HUES6 (cell line): ENCODE measurements at regions not wholly inside any gene's neighbourhood (a gene's known extent, or its start where the extent isn't known, plus 50 kb on each side); places are given as distances from the start of the nearest gene placed in this dataset.

ENCODE experiments used
- H3K27ac ChIP-seq: 2 replicates; pipeline ENCODE4 v1.7.0; 2013; ENCODE audit warnings: low read depth, mild to moderate bottlenecking, low read length, inconsistent platforms
- H3K27me3 ChIP-seq: 2 replicates; pipeline ENCODE4 v1.6.1; 2013; ENCODE audit warnings: low read length; ENCODE audit not compliant: control insufficient read depth, insufficient read depth
- H3K36me3 ChIP-seq: 2 replicates; pipeline ENCODE4 v1.6.1; 2013; ENCODE audit warnings: low read length; ENCODE audit not compliant: control insufficient read depth, insufficient read depth
- H3K4me1 ChIP-seq: 2 replicates; pipeline ENCODE4 v1.6.1; 2013; ENCODE audit warnings: low read length; ENCODE audit not compliant: control insufficient read depth, insufficient read depth
- H3K4me3 ChIP-seq: 2 replicates; pipeline ENCODE4 v1.5.1; 2013; ENCODE audit warnings: low read depth, low read length
- H3K9ac ChIP-seq: one replicate; pipeline ENCODE4 v1.6.1; 2013; ENCODE audit warnings: mild to moderate bottlenecking, low read length
- H3K9me3 ChIP-seq: 2 replicates; pipeline ENCODE4 v1.6.1; 2013; ENCODE audit warnings: low read depth, low read length; ENCODE audit not compliant: control insufficient read depth, insufficient read depth

DNA sequence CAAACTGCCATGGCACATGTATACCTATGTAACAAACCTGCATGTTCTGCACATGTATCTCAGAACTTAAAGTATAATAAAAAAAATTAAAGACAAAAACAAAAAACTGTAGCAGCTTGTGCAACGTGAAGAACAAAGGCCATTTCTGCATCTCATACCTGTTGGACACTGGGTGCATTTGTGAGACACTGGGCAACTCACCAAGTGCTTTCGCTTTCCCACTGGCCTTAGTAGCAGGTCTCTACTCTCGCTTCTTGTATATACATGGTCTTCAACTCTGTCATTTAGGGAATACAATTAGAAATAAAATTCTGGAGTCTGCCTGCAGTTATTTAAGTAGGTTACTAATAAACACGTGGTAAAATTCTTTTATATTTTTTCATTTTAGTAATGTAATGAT, 423.8 kb downstream of the CBLN4 start:
- H3K9me3 ChIP-seq = no peaks in the 10 kb centered on the region
- no peak overlapping the region for H3K9ac ChIP-seq
- H3K27ac ChIP-seq = no peak overlapping the region
- H3K4me3 ChIP-seq = no peak overlapping the region
- no peaks in the 10 kb centered on the region for H3K27me3 ChIP-seq
- H3K4me1 ChIP-seq = peaks cover 13% of the 10 kb centered on the region; the same call in 1 of the 2 replicates
- H3K36me3 ChIP-seq = no peaks in the 10 kb centered on the region

- Histone ChIP-seq H3K27me3 (no peaks in the 10 kb centered on the region), H3K9me3 (no peaks in the 10 kb centered on the region), H3K36me3 (no peaks in the 10 kb centered on the region), H3K4me1 (peaks cover 11% of the 10 kb centered on the region; the same call in 1 of the 2 replicates), H3K9ac (no peak overlapping the region), H3K27ac (no peak overlapping the region), H3K4me3 (no peak overlapping the region)
Measured at GRCh38 chr20:55580475-55580874, 424.8 kb downstream of the CBLN4 start.

DNA sequence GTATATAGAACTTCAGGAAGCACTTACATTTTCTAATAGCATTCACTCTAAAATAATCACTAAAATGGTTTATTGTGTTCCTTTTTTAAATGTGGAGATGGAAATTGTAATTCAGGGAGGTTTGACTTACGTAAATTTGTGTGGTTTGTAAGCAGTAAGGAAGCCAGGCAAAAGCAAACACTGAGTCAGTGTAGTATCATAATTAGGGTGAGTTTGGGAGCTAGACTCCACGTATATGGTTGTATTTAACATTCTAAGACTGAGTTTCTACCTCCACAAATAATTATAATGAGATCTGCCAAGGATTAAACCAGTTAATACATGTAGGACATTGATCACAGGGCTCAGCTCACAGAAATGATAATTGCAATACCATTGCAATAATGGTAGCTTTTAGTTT, 425.5 kb downstream of the CBLN4 start:
- no peak overlapping the region for H3K27ac ChIP-seq
- no peak overlapping the region for H3K4me3 ChIP-seq

GRCh38 chr20:55576981-55577380, 428.3 kb downstream of the CBLN4 start:
- no peak overlapping the region for H3K4me3 ChIP-seq
- H3K36me3 ChIP-seq = no peaks in the 10 kb centered on the region
- H3K27me3 ChIP-seq = no peaks in the 10 kb centered on the region
- no peak overlapping the region for H3K27ac ChIP-seq
- no peak overlapping the region for H3K9ac ChIP-seq
- H3K4me1 ChIP-seq = peaks cover 11% of the 10 kb centered on the region; the same call in 1 of the 2 replicates
- no peaks in the 10 kb centered on the region for H3K9me3 ChIP-seq

More for the DNA sequence above, 425.5 kb downstream of the CBLN4 start:
- Histone ChIP-seq H3K4me1 (peaks cover 11% of the 10 kb centered on the region; the same call in 1 of the 2 replicates), H3K9ac (no peak overlapping the region), H3K27me3 (no peaks in the 10 kb centered on the region), H3K9me3 (no peaks in the 10 kb centered on the region), H3K36me3 (no peaks in the 10 kb centered on the region)

- Histone ChIP-seq H3K4me3 (no peak overlapping the region), H3K4me1 (no peaks in the 10 kb centered on the region)
Measured at GRCh38 chr20:55569084-55569483, 436.2 kb downstream of the CBLN4 start.

GRCh38 chr20:55567826-55568225, 437.5 kb downstream of the CBLN4 start:
- H3K4me1 ChIP-seq = no peaks in the 10 kb centered on the region
- no peaks in the 10 kb centered on the region for H3K27me3 ChIP-seq
- H3K9ac ChIP-seq = no peak overlapping the region
- no peaks in the 10 kb centered on the region for H3K36me3 ChIP-seq
- no peak overlapping the region for H3K27ac ChIP-seq
- H3K9me3 ChIP-seq = no peaks in the 10 kb centered on the region
- no peak overlapping the region for H3K4me3 ChIP-seq

More at GRCh38 chr20:55569084-55569483, 436.2 kb downstream of the CBLN4 start:
- Histone ChIP-seq H3K9ac (no peak overlapping the region), H3K27ac (no peak overlapping the region), H3K9me3 (no peaks in the 10 kb centered on the region), H3K36me3 (no peaks in the 10 kb centered on the region), H3K27me3 (no peaks in the 10 kb centered on the region)

DNA sequence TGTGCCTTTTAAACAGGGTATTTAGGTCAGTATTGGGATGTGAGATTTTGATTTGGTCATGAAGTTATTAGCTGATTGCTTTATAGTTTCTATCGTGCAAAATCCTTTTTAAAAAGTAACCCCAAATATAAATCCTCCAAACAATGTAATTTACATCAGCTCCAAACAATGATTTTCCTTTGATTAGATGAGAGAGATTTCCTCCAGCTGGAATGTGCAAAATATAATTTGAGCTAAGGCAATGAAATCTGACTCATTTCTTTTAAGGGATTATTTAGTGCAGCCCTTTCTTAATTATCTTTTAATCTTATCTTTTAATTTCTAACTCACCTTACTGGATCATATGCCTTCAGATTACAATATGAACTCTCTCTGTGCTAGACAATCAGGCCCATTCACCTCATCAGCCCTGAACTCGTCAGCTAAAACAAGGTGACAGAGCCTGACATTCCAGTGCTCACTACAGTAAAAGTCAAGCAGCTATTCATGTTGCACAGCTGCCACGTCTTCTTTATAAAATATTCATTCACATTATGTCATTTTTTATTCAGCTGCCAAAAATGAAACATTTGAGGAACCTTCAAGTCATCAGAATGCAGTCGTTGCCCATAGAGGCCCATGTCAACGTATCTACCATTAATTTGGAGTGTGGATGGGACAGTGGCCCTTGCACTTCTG, 440.1 kb downstream of the CBLN4 start:
- no peaks in the 10 kb centered on the region for H3K4me1 ChIP-seq
- no peak overlapping the region for H3K4me3 ChIP-seq
- no peaks in the 10 kb centered on the region for H3K36me3 ChIP-seq
- no peaks in the 10 kb centered on the region for H3K27me3 ChIP-seq
- no peaks in the 10 kb centered on the region for H3K9me3 ChIP-seq
- no peak overlapping the region for H3K9ac ChIP-seq
- H3K27ac ChIP-seq = no peak overlapping the region

DNA sequence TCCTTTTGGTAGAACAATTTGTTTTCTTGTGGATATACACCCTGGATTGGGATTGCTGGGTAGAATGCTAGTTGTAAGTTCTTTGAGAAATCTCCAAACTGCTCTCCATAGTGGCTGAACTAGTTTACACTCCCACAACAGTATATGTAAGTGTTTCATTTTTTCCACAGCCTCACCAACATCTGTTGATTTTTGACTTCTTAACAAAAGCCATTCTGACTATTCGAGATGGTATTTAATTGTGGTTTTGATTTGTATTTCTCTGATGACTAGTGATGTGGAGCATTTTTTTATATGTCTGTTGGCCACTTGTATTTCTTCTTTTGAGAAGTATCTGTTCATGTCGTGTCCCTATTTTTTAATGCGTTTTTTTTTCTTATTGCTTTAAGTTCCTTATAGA, 444.1 kb downstream of the CBLN4 start:
- no peak overlapping the region for H3K4me3 ChIP-seq
- no peaks in the 10 kb centered on the region for H3K36me3 ChIP-seq
- H3K9ac ChIP-seq = no peak overlapping the region
- no peak overlapping the region for H3K27ac ChIP-seq
- no peaks in the 10 kb centered on the region for H3K9me3 ChIP-seq
- no peaks in the 10 kb centered on the region for H3K27me3 ChIP-seq
- H3K4me1 ChIP-seq = no peaks in the 10 kb centered on the region

GRCh38 chr20:55557191-55557590, 448.1 kb downstream of the CBLN4 start:
- H3K9ac ChIP-seq = no peak overlapping the region

DNA sequence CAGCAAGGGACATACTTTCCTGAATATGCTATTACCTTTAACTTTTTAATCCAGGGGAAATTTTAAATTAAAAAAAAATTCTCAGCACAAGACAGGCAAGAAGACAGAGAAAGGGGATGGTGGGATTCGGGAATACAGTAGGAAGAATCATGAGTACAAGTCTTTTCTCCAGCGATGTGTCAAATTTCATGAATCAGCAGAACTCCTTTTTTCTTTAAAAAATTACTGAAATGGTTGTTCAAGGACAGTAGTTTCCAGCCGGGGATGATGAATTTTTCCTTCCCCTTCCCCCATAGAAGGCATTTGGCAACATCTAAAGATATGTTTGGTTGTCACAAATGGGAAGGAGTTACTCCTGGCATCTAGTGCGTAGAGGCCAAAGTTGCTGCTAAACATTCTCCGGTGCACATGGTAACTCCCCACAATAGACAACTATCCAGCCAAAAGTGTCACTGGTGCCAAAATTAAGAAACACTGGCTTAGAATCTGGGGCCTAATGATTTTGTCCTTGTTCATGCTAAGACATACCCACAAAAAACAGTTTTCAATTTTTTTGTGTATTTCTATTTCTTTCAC, 450.2 kb downstream of the CBLN4 start:
- Histone ChIP-seq H3K36me3 (no peaks in the 10 kb centered on the region), H3K9ac (no peak overlapping the region), H3K4me3 (no peak overlapping the region), H3K4me1 (no peaks in the 10 kb centered on the region), H3K27ac (no peak overlapping the region), H3K9me3 (peaks cover 12% of the 10 kb centered on the region), H3K27me3 (no peaks in the 10 kb centered on the region)

More at GRCh38 chr20:55557191-55557590, 448.1 kb downstream of the CBLN4 start:
- H3K27ac ChIP-seq = no peak overlapping the region
- peaks cover 6% of the 10 kb centered on the region; the same call in 1 of the 2 replicates for H3K9me3 ChIP-seq
- H3K4me3 ChIP-seq = no peak overlapping the region
- no peaks in the 10 kb centered on the region for H3K36me3 ChIP-seq
- H3K4me1 ChIP-seq = no peaks in the 10 kb centered on the region
- H3K27me3 ChIP-seq = no peaks in the 10 kb centered on the region

- Histone ChIP-seq H3K4me1 (no peaks in the 10 kb centered on the region), H3K27me3 (no peaks in the 10 kb centered on the region), H3K9me3 (no peaks in the 10 kb centered on the region), H3K27ac (no peak overlapping the region), H3K36me3 (no peaks in the 10 kb centered on the region), H3K4me3 (no peak overlapping the region), H3K9ac (no peak overlapping the region)
Measured at GRCh38 chr20:55544638-55545037, 460.7 kb downstream of the CBLN4 start.
